Activated CD4-positive, alpha-beta T cell treated with anti-CD3 and anti-CD28 coated beads for 36 hours (primary cell): ENCODE measurements at regions not wholly inside any gene's neighbourhood (a gene's known extent, or its start where the extent isn't known, plus 50 kb on each side); places are given as distances from the start of the nearest gene placed in this dataset.
A peak's percentile ranks its signal among the peaks of the same experiment; 100 is the strongest.

Experiments used
- ATAC-seq: fragments of 200-7000 bp; cut with Tn5 transposase; one replicate; pipeline ENCODE4 v1.10.0; 2021; ENCODE audit warnings: mild to moderate bottlenecking, moderate library complexity
- CTCF ChIA-PET: fragments of 350-600 bp; sonication (Branson Sonifier 250); formaldehyde crosslinking; loops from one replicate; lab custom pipeline; 2021; ENCODE audit warnings: antibody characterized with exemption; lab: Charles Lee
- POLR2A ChIA-PET: fragments of 350-600 bp; sonication (Branson Sonifier 250); formaldehyde crosslinking; loops from one replicate; lab custom pipeline; 2021; ENCODE audit warnings: antibody characterized with exemption, inconsistent platforms; lab: Charles Lee
- DNase-seq: peaks from one replicate; pipeline ENCODE4 v3.0.0-alpha.2; 2020
- H3K27ac Mint-ChIP-seq: one replicate; pipeline ENCODE4 v1.8.0; 2021; ENCODE audit warnings: mixed read lengths
- H3K27me3 Mint-ChIP-seq: one replicate; pipeline ENCODE4 v1.8.0; 2021; ENCODE audit warnings: mixed read lengths
- H3K36me3 Mint-ChIP-seq: one replicate; pipeline ENCODE4 v1.8.0; 2021; ENCODE audit warnings: low read depth, mixed read lengths
- H3K4me1 Mint-ChIP-seq: one replicate; pipeline ENCODE4 v1.8.0; 2021; ENCODE audit warnings: mixed read lengths
- H3K4me3 Mint-ChIP-seq: one replicate; pipeline ENCODE4 v1.8.0; 2021; ENCODE audit warnings: mild to moderate bottlenecking, moderate library complexity, mixed read lengths
- H3K9me3 Mint-ChIP-seq: one replicate; pipeline ENCODE4 v1.8.0; 2021; ENCODE audit warnings: low read depth, mixed read lengths
- intact Hi-C, 2 experiments: fragments of 100-400 bp; cut with DNase I in 1 of 2; cut with micrococcal nuclease in 1 of 2; formaldehyde crosslinking; loops; one replicate each; pipeline versions ENCODE4 v1.14.2 to v1.15.1; 2022 to 2024; cut with DNase I, micrococcal nuclease

GRCh38 chrY:8341000-8341399 is 996.3 kb upstream of the TSPY4 start:
- H3K4me1 Mint-ChIP-seq: peaks cover under 1% of the 10 kb centered on the region
- POLR2A ChIA-PET: no interaction called here
- H3K27me3 Mint-ChIP-seq: no peaks in the 10 kb centered on the region
- no peaks in the 10 kb centered on the region for H3K36me3 Mint-ChIP-seq
- no peak overlapping the region for H3K4me3 Mint-ChIP-seq
- DNase-seq: no peak
- peak; percentile 33 for ATAC-seq
- intact Hi-C loops: no loop called here
- no peak overlapping the region for H3K27ac Mint-ChIP-seq
- CTCF ChIA-PET: no interaction called here
- no peaks in the 10 kb centered on the region for H3K9me3 Mint-ChIP-seq

GRCh38 chrY:8342173-8342572 is 995.1 kb upstream of the TSPY4 start:
- Mint-ChIP-seq H3K4me3 (no peak overlapping the region), H3K4me1 (no peaks in the 10 kb centered on the region), H3K27me3 (no peaks in the 10 kb centered on the region), H3K9me3 (no peaks in the 10 kb centered on the region), H3K27ac (no peak overlapping the region), H3K36me3 (no peaks in the 10 kb centered on the region)
- ChIA-PET POLR2A (no interaction called here), CTCF (no interaction called here)
- intact Hi-C loops: no loop called here
- ATAC-seq: no peak
- no peak for DNase-seq

- Mint-ChIP-seq H3K27me3 (no peaks in the 10 kb centered on the region), H3K36me3 (no peaks in the 10 kb centered on the region), H3K9me3 (no peaks in the 10 kb centered on the region), H3K27ac (no peak overlapping the region), H3K4me1 (no peaks in the 10 kb centered on the region), H3K4me3 (no peak overlapping the region)
- DNase-seq: no peak
- intact Hi-C loops: no loop called here
- CTCF ChIA-PET: no interaction called here
- POLR2A ChIA-PET: no interaction called here
- no peak for ATAC-seq
Measured at GRCh38 chrY:8351241-8351640, 986.0 kb upstream of the TSPY4 start.

DNA sequence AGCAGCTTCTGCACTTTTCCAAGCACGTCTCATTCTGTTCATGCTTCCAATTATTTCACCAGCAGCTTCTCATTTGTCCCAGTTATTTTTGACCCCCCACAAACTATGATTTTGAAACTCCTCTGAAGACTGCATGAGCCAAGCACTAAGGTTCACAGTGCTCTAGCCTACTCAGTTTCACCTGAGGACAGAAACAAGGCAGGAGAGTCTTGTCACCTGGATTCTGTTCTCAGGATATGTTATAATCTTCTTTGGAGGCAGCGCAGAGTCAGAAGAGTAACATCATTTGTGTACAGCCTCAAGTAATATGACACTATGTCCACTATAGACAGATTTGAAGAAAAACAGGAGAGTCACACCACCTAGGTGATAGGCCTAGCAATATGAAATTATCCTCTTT is 985.1 kb upstream of the TSPY4 start:
- Mint-ChIP-seq H3K27me3 (no peaks in the 10 kb centered on the region), H3K36me3 (no peaks in the 10 kb centered on the region)

DNA sequence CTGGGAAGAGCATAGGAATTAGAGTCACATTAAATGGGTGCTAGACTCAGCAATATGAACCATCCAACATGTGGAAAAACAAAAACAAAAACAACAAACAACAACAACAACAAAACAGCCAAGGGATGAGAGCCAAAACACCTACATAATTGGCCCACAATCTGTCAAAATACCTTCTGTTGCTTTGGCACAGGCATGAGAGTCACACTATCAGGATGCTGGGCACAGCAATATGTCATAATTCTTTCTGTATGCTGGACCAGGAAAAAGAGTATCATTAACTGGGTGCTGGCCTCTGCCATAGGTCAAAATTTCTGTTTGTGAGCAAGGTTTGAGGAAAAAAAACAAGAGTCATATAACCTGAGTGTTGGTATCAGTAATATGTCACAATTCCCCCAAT is 979.1 kb upstream of the TSPY4 start:
- no peak overlapping the region for H3K27ac Mint-ChIP-seq
- H3K9me3 Mint-ChIP-seq: no peaks in the 10 kb centered on the region
- no peaks in the 10 kb centered on the region for H3K27me3 Mint-ChIP-seq
- intact Hi-C loops: no loop called here
- no peaks in the 10 kb centered on the region for H3K36me3 Mint-ChIP-seq
- ChIA-PET POLR2A (no interaction called here), CTCF (no interaction called here)
- peaks cover 4% of the 10 kb centered on the region for H3K4me1 Mint-ChIP-seq
- DNase-seq (no peak), ATAC-seq (no peak)
- H3K4me3 Mint-ChIP-seq: no peak overlapping the region

More for the DNA sequence above, 985.1 kb upstream of the TSPY4 start:
- ATAC-seq (no peak), DNase-seq (no peak)
- ChIA-PET CTCF (no interaction called here), POLR2A (no interaction called here)
- Mint-ChIP-seq H3K4me1 (no peaks in the 10 kb centered on the region), H3K27ac (no peak overlapping the region), H3K4me3 (no peak overlapping the region), H3K9me3 (no peaks in the 10 kb centered on the region)
- intact Hi-C loops: no loop called here

- peaks cover 3% of the 10 kb centered on the region for H3K27me3 Mint-ChIP-seq
- H3K4me1 Mint-ChIP-seq: peaks cover 4% of the 10 kb centered on the region
- intact Hi-C loops: loop anchor here (2.0 to 10.0 kb wide), 3 partner anchors 25 to 357 kb away; no protein-coding TSS in a partner anchor
- ATAC-seq: peak; percentile 57
- H3K9me3 Mint-ChIP-seq: no peaks in the 10 kb centered on the region
- CTCF ChIA-PET: no interaction called here
- H3K27ac Mint-ChIP-seq: no peak overlapping the region
- H3K36me3 Mint-ChIP-seq: no peaks in the 10 kb centered on the region
- POLR2A ChIA-PET: no interaction called here
- no peak overlapping the region for H3K4me3 Mint-ChIP-seq
- no peak for DNase-seq
Measured at GRCh38 chrY:8361715-8362114, 975.5 kb upstream of the TSPY4 start.

DNA sequence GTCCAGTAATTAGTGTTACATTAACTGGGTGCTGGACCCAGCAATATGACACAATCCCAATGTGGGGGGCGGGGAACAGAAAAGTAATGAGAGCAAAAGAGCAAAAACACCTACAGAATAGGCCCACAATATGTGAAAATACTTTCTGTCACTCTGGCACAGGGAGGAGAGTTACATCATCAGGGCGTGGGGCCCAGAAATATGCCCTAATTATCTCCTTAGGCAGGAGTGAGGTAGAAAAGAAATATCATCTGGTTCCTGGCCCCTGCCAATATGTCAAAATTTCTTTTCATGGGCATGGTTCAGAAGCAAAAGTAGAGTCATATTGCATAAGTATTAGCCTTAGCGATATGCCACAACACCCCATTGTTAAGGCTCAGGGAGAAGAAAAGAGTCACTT is 959.8 kb upstream of the TSPY4 start:
- POLR2A ChIA-PET: no interaction called here
- CTCF ChIA-PET: no interaction called here
- Mint-ChIP-seq H3K4me3 (no peak overlapping the region), H3K4me1 (peaks cover 4% of the 10 kb centered on the region), H3K27ac (no peak overlapping the region), H3K27me3 (no peaks in the 10 kb centered on the region), H3K9me3 (no peaks in the 10 kb centered on the region), H3K36me3 (no peaks in the 10 kb centered on the region)
- ATAC-seq (no peak), DNase-seq (no peak)
- intact Hi-C loops: no loop called here

GRCh38 chrY:8379800-8380199 is 957.5 kb upstream of the TSPY4 start:
- ChIA-PET CTCF (no interaction called here), POLR2A (no interaction called here)
- Mint-ChIP-seq H3K36me3 (no peaks in the 10 kb centered on the region), H3K4me3 (no peak overlapping the region), H3K27ac (no peak overlapping the region), H3K27me3 (no peaks in the 10 kb centered on the region), H3K9me3 (no peaks in the 10 kb centered on the region), H3K4me1 (peaks cover 4% of the 10 kb centered on the region)
- ATAC-seq: no peak
- intact Hi-C loops: loop anchor here (5.0 kb wide), 1 partner anchor 107 kb away; no protein-coding TSS in a partner anchor
- DNase-seq: no peak

DNA sequence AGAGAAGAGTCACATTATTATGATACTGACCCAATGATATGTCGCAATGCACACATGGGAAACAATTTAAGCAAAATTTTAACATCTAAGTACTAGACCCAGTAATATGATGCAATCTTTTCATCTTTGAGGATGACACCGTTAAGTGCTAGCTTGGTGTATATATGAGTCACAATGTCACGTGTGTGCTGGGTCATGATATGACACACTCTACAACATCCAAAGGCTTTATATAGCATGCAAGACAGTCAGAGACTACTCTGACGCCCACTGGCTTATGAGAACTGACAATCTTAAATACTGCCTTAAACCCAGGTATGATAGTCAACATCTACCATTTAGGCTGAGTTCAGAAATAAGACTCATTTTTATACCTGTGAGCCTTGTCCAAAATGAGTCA is 955.8 kb upstream of the TSPY4 start:
- no peak overlapping the region for H3K27ac Mint-ChIP-seq
- no peaks in the 10 kb centered on the region for H3K9me3 Mint-ChIP-seq
- CTCF ChIA-PET: no interaction called here
- peak; percentile 32 for DNase-seq
- H3K27me3 Mint-ChIP-seq: no peaks in the 10 kb centered on the region
- POLR2A ChIA-PET: no interaction called here
- H3K36me3 Mint-ChIP-seq: no peaks in the 10 kb centered on the region
- peaks cover 4% of the 10 kb centered on the region for H3K4me1 Mint-ChIP-seq
- intact Hi-C loops: loop anchor here (5.0 kb wide), 1 partner anchor 109 kb away; no protein-coding TSS in a partner anchor
- peak; percentile 84 for ATAC-seq
- no peak overlapping the region for H3K4me3 Mint-ChIP-seq

DNA sequence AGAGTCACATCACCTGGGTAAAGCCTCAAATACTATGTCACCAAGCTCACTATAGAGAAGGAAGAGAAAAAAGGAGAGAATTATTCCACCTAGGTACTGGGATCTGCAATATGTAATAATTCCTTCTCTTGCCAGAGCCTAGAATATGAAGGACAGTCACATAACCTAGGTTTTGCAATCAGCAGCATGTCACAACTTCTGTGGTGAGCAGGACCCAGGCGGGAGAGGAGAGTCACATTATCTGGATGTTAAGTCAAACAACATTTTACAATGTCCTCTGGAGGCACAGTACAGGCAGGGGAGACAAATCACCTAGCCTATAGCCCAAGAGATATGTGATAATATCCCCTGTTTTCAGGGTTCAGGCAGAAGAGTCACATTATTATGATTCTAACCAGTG is 951.2 kb upstream of the TSPY4 start:
- Mint-ChIP-seq H3K4me3 (no peak overlapping the region), H3K36me3 (no peaks in the 10 kb centered on the region), H3K27ac (no peak overlapping the region), H3K9me3 (no peaks in the 10 kb centered on the region), H3K4me1 (peaks cover 2% of the 10 kb centered on the region), H3K27me3 (no peaks in the 10 kb centered on the region)
- intact Hi-C loops: no loop called here
- POLR2A ChIA-PET: no interaction called here
- ATAC-seq: no peak
- DNase-seq: no peak
- CTCF ChIA-PET: no interaction called here

GRCh38 chrY:8388512-8388911 is 948.8 kb upstream of the TSPY4 start:
- no peaks in the 10 kb centered on the region for H3K36me3 Mint-ChIP-seq
- no peaks in the 10 kb centered on the region for H3K9me3 Mint-ChIP-seq
- H3K27me3 Mint-ChIP-seq: no peaks in the 10 kb centered on the region
- no peak overlapping the region for H3K4me3 Mint-ChIP-seq
- peak; percentile 49 for ATAC-seq
- ChIA-PET CTCF (no interaction called here), POLR2A (no interaction called here)
- DNase-seq: no peak
- no peak overlapping the region for H3K27ac Mint-ChIP-seq
- intact Hi-C loops: no loop called here
- H3K4me1 Mint-ChIP-seq: no peaks in the 10 kb centered on the region

GRCh38 chrY:8390310-8390709 is 947.0 kb upstream of the TSPY4 start:
- intact Hi-C loops: no loop called here

GRCh38 chrY:8393246-8393645 is 944.0 kb upstream of the TSPY4 start:
- no peak overlapping the region for H3K4me3 Mint-ChIP-seq
- POLR2A ChIA-PET: no interaction called here
- no peak overlapping the region for H3K27ac Mint-ChIP-seq
- DNase-seq: no peak
- no peaks in the 10 kb centered on the region for H3K27me3 Mint-ChIP-seq
- no peaks in the 10 kb centered on the region for H3K9me3 Mint-ChIP-seq
- H3K4me1 Mint-ChIP-seq: no peaks in the 10 kb centered on the region
- no peaks in the 10 kb centered on the region for H3K36me3 Mint-ChIP-seq
- intact Hi-C loops: no loop called here
- no peak for ATAC-seq
- CTCF ChIA-PET: no interaction called here

More at GRCh38 chrY:8390310-8390709, 947.0 kb upstream of the TSPY4 start:
- DNase-seq: no peak
- no peaks in the 10 kb centered on the region for H3K4me1 Mint-ChIP-seq
- H3K27me3 Mint-ChIP-seq: no peaks in the 10 kb centered on the region
- H3K27ac Mint-ChIP-seq: no peak overlapping the region
- ChIA-PET CTCF (no interaction called here), POLR2A (no interaction called here)
- no peak for ATAC-seq
- no peak overlapping the region for H3K4me3 Mint-ChIP-seq
- H3K36me3 Mint-ChIP-seq: no peaks in the 10 kb centered on the region
- H3K9me3 Mint-ChIP-seq: no peaks in the 10 kb centered on the region
